HepG2 (cell line): ENCODE measurements at regions not wholly inside any gene's neighbourhood (a gene's known extent, or its start where the extent isn't known, plus 50 kb on each side); places are given as distances from the start of the nearest gene placed in this dataset.

ENCODE experiments used
- ATAC-seq: fragments of 200-7000 bp; cut with Tn5 transposase; 3 replicates; pipeline ENCODE4 v1.9.1; 2020; ENCODE audit warnings: mild to moderate bottlenecking, moderate library complexity
- BruUV-seq: library from RNA; stranded (reverse); fragments of 400-500 nt; replicated peaks from 2 replicates; lab custom pipeline; 2021; lab: Mats Ljungman, UMichigan
- CTCF ChIA-PET: fragments of 300-600 bp; formaldehyde crosslinking; extraction: SDS; loops from one replicate; lab custom pipeline; 2021; ENCODE audit warnings: low total read pairs, inconsistent platforms, low intra/inter-chr PET ratio; lab: Yijun Ruan, JAX
- POLR2A ChIA-PET: fragments of 350-600 bp; sonication (Branson Sonifier 250); formaldehyde crosslinking; loops from one replicate; lab custom pipeline; 2020; ENCODE audit warnings: antibody characterized with exemption, inconsistent platforms; lab: Yijun Ruan, JAX
- DNase-seq: peaks from one replicate; pipeline ENCODE4 v3.0.0-alpha.2; 2015; ENCODE audit warnings: low spot score
- FAIRE-seq: peaks from 3 replicates; lab custom pipeline; 2011; peaks lifted over from hg19 to GRCh38; lab: Jason Lieb, UNC
- H2AFZ ChIP-seq: one replicate; pipeline ENCODE4 v1.6.1; 2011; ENCODE audit warnings: low read length, inconsistent platforms
- H3K27ac ChIP-seq: fragments of 300-600 bp; 3 replicates; pipeline ENCODE4 v1.8.0; 2011; ENCODE audit warnings: mixed run types, mild to moderate bottlenecking, mixed read lengths, low read length, inconsistent platforms; ENCODE audit not compliant: insufficient read depth; ENCODE audit errors: extremely low read length
- H3K27me3 ChIP-seq, 2 experiments: fragments of 200-600 bp in 1 of 2; 2 replicates in 1 of 2; 3 replicates in 1 of 2; pipeline versions ENCODE4 v1.6.0 to v1.8.0; 2011; ENCODE audit warnings: low read length in 2 of 2, mild to moderate bottlenecking in 2 of 2, moderate library complexity in 2 of 2, inconsistent platforms in 1 of 2; ENCODE audit not compliant: insufficient read depth in 2 of 2, control insufficient read depth in 1 of 2
- H3K36me3 ChIP-seq, 2 experiments: fragments of 200-600 bp in 1 of 2; replicated peaks in 1 of 2; 2 replicates in 1 of 2; 3 replicates in 1 of 2; pipeline versions ENCODE4 v1.5.1 to v1.8.0; 2011; ENCODE audit warnings: low read length in 2 of 2, inconsistent platforms in 1 of 2; ENCODE audit not compliant: insufficient read depth in 2 of 2, control insufficient read depth in 1 of 2
- H3K4me1 ChIP-seq: 2 replicates; pipeline ENCODE4 v1.5.1; 2012; ENCODE audit warnings: low read length, inconsistent platforms; ENCODE audit not compliant: insufficient read depth
- H3K4me2 ChIP-seq: 2 replicates; pipeline ENCODE4 v1.6.0; 2011; ENCODE audit warnings: low read depth, low read length, inconsistent platforms
- H3K4me3 ChIP-seq, 3 experiments: fragments of 200-600 bp in 1 of 3; sonication (generic), shearing (Covaris generic) in 1 of 3; replicated peaks in 1 of 3; 2 replicates each; pipeline ENCODE4 v1.5.1; 2011 to 2016; ENCODE audit warnings: low read length in 3 of 3, inconsistent platforms in 2 of 3, low read depth in 2 of 3, mild to moderate bottlenecking in 2 of 3, control low read depth in 1 of 3, mixed read lengths in 1 of 3; ENCODE audit not compliant: insufficient read depth in 1 of 3
- H3K79me2 ChIP-seq: one replicate; pipeline ENCODE4 v1.6.1; 2011; ENCODE audit warnings: low read length, inconsistent platforms; ENCODE audit not compliant: insufficient read depth
- H3K9ac ChIP-seq: 2 replicates; pipeline ENCODE4 v1.6.0; 2011; ENCODE audit warnings: mild to moderate bottlenecking, low read depth, low read length, inconsistent platforms; ENCODE audit not compliant: insufficient read depth
- H3K9me3 ChIP-seq: 2 replicates; pipeline ENCODE4 v1.5.1; 2012; ENCODE audit warnings: mild to moderate bottlenecking, low read length
- H4K20me1 ChIP-seq: 2 replicates; pipeline ENCODE4 v1.6.0; 2011; ENCODE audit warnings: inconsistent platforms, mild to moderate bottlenecking, low read length, moderate library complexity; ENCODE audit not compliant: insufficient read depth
- BCLAF1 ChIP-seq: fragments of 450-650 bp; IDR thresholded peaks from 2 replicates; pipeline ENCODE4 v1.6.1; 2017; ENCODE audit warnings: mild to moderate bottlenecking
- CAMTA2 ChIP-seq: sonication (generic); formaldehyde crosslinking; IDR thresholded peaks from 2 replicates; pipeline ENCODE4 v1.4.0; 2020; ENCODE audit warnings: mild to moderate bottlenecking, missing genetic modification reagents, borderline replicate concordance
- DBP ChIP-seq: sonication (generic); formaldehyde crosslinking; IDR thresholded peaks from 2 replicates; pipeline ENCODE4 v1.4.0; 2020; ENCODE audit warnings: missing genetic modification reagents; ENCODE audit errors: not compliant biosample characterization
- GABPA ChIP-seq, 2 experiments: IDR thresholded peaks; 2 replicates each; pipeline ENCODE4 v1.6.1; 2011 to 2016; ENCODE audit warnings: low read depth in 2 of 2, low read length in 1 of 2, missing biosample characterization in 1 of 2, missing genetic modification characterization in 1 of 2
- KDM5A ChIP-seq: fragments of 200-600 bp; sonication (generic); IDR thresholded peaks from 2 replicates; pipeline ENCODE4 v1.7.0; 2018; ENCODE audit warnings: antibody characterized with exemption, mild to moderate bottlenecking, low read length, borderline replicate concordance
- KLF13 ChIP-seq: sonication (generic); formaldehyde crosslinking; IDR thresholded peaks from 2 replicates; pipeline ENCODE4 v1.4.0; 2020; ENCODE audit warnings: mild to moderate bottlenecking, missing genetic modification reagents
- SKI ChIP-seq: fragments of 450-650 bp; IDR thresholded peaks from one replicate; pipeline ENCODE4 v1.6.1; 2018; ENCODE audit warnings: mild to moderate bottlenecking; ENCODE audit not compliant: partially characterized antibody
- STAG1 ChIP-seq: sonication (generic); formaldehyde crosslinking; IDR thresholded peaks from 2 replicates; pipeline ENCODE4 v1.4.0; 2020; ENCODE audit warnings: missing genetic modification reagents
- TAF1 ChIP-seq: sonication (generic); formaldehyde crosslinking; IDR thresholded peaks from 2 replicates; pipeline ENCODE4 v1.4.0; 2020; ENCODE audit warnings: missing genetic modification reagents
- TBL1XR1 ChIP-seq: fragments of 150-350 bp; IDR thresholded peaks from 2 replicates; pipeline ENCODE4 v1.6.1; 2014; ENCODE audit warnings: borderline replicate concordance, low read length; ENCODE audit not compliant: partially characterized antibody
- XRCC5 ChIP-seq: fragments of 200-400 bp; formaldehyde crosslinking; optimal IDR thresholded peaks from 2 replicates; pipeline ENCODE3; 2017; ENCODE audit warnings: mild to moderate bottlenecking, low read length
- ZNF329 ChIP-seq: sonication (generic); formaldehyde crosslinking; IDR thresholded peaks from 2 replicates; pipeline ENCODE4 v1.9.0; 2021; ENCODE audit warnings: low read depth, mild to moderate bottlenecking, missing genetic modification reagents
- ZNF704 ChIP-seq: sonication (generic); formaldehyde crosslinking; IDR thresholded peaks from 2 replicates; pipeline ENCODE4 v1.8.1; 2023; ENCODE audit warnings: mild to moderate bottlenecking, inconsistent platforms, moderate library complexity, missing genetic modification reagents, borderline replicate concordance
- ZNF768 ChIP-seq: sonication (generic); formaldehyde crosslinking; IDR thresholded peaks from 2 replicates; pipeline ENCODE4 v1.4.0; 2020; ENCODE audit warnings: missing genetic modification reagents
- ZNF883 ChIP-seq: sonication (generic); formaldehyde crosslinking; IDR thresholded peaks from 2 replicates; pipeline ENCODE4 v1.5.1; 2020; ENCODE audit warnings: mild to moderate bottlenecking, missing genetic modification reagents; ENCODE audit errors: not compliant biosample characterization
- WGBS: methylation state at CpG from one replicate; pipeline ENCODE4 v1.1.6; 2017; ENCODE audit warnings: low lambda C conversion rate; 5-methylcytosine and 5-hydroxymethylcytosine counted together
- in situ Hi-C: cut with HindIII; loops from 2 replicates; pipeline ENCODE4 v1.10.0; 2017; ENCODE audit warnings: low pct_unique_long_range_greater_than_20kb; ENCODE audit not compliant: extremely low pct_ligation_motif_present
- intact Hi-C: fragments of 100-400 bp; cut with micrococcal nuclease; formaldehyde crosslinking; loops from one replicate; pipeline ENCODE4 v1.10.0; 2022; ENCODE audit not compliant: unreplicated experiment

- in situ Hi-C loops (no loop called here), intact Hi-C loops (no loop called here)
- peak; percentile 2 for DNase-seq
- no peak for ATAC-seq
- Histone ChIP-seq H3K4me1 (no peaks in the 10 kb centered on the region), H3K4me3 (no peak overlapping the region), H4K20me1 (no peaks in the 10 kb centered on the region), H2AFZ (no peak overlapping the region), H3K79me2 (no peaks in the 10 kb centered on the region), H3K4me2 (no peak overlapping the region), H3K9ac (no peak overlapping the region), H3K27me3 (no peaks in the 10 kb centered on the region), H3K9me3 (no peaks in the 10 kb centered on the region), H3K36me3 (no peaks in the 10 kb centered on the region), H3K27ac (no peak overlapping the region)
- BruUV-seq: no TSS peak
- no peak for TF ChIP-seq XRCC5
- TF ChIP-seq STAG1 (CRISPR knock-in tag): peak; percentile 26; the same call in 1 of the 2 replicates
- no peak for TF ChIP-seq DBP (CRISPR knock-in tag)
- no peak for TF ChIP-seq GABPA (IDR thresholded peaks at IDR 0.05; ENCODE audit: low read depth, low read length)
- no peak for TF ChIP-seq GABPA (CRISPR knock-in tag; IDR thresholded peaks at IDR 0.05; ENCODE audit: low read depth)
- FAIRE-seq: no peak
- ChIA-PET POLR2A (no interaction called here), CTCF (no interaction called here)
- WGBS: 25% methylated on average over 4 of the region's 4 CpGs
These were observed 234.5 kb upstream of the TRPM3 start for GRCh38 chr9:71355884-71356283.

- in situ Hi-C loops: no loop called here
- no peaks in the 10 kb centered on the region for H3K9me3 ChIP-seq
- H4K20me1 ChIP-seq: no peaks in the 10 kb centered on the region
- ChIA-PET CTCF (no interaction called here), POLR2A (interaction anchor here (1.1 kb wide), 1 partner anchor 415 kb away, joined by 3 read pairs; the partner anchor contains the start of gene CEMIP2)
- no peak overlapping the region for H3K4me3 ChIP-seq
- DNase-seq: no peak
- no peak overlapping the region for H3K4me2 ChIP-seq
- H2AFZ ChIP-seq: no peak overlapping the region
- no TSS peak for BruUV-seq
- no peaks in the 10 kb centered on the region for H3K4me1 ChIP-seq
- WGBS: 72% methylated on average over 2 of the region's 2 CpGs
- no peak for FAIRE-seq
- no peak for ATAC-seq
- H3K36me3 ChIP-seq: no peaks in the 10 kb centered on the region
- H3K79me2 ChIP-seq: no peaks in the 10 kb centered on the region
- intact Hi-C loops: no loop called here
- no peak overlapping the region for H3K9ac ChIP-seq
- no peak overlapping the region for H3K27ac ChIP-seq
- no peaks in the 10 kb centered on the region for H3K27me3 ChIP-seq
- TF ChIP-seq CAMTA2 (CRISPR knock-in tag): no peak
- TF ChIP-seq ZNF704: no peak
- TF ChIP-seq KDM5A: no peak
- TF ChIP-seq KLF13 (CRISPR knock-in tag): no peak
- TF ChIP-seq BCLAF1: no peak
- TF ChIP-seq SKI: no peak
- no peak for TF ChIP-seq ZNF883 (CRISPR knock-in tag)
- TF ChIP-seq ZNF768 (CRISPR knock-in tag): no peak
- TF ChIP-seq TBL1XR1: no peak
- no peak for TF ChIP-seq ZNF329 (CRISPR knock-in tag)
- no peak for TF ChIP-seq TAF1
These were observed 232.3 kb upstream of the TRPM3 start for GRCh38 chr9:71353720-71354119.
